ENCODE measurements at regions not wholly inside any gene's neighbourhood (a gene's known extent, or its start where the extent isn't known, plus 50 kb on each side); places are given as distances from the start of the nearest gene placed in this dataset.

GRCh38 chr9:108039493-108039892, 549.9 kb upstream of the KLF4 start:
- TF ChIP-seq CTCF (optimal IDR thresholded peaks at IDR 0.05 in 1 of 3, IDR thresholded peaks at IDR 0.05 in 1 of 3, conservative IDR thresholded peaks at IDR 0.05 in 1 of 3; ENCODE audit: extremely low read depth in 1 of 3, insufficient read depth in 2 of 3, low read length in 3 of 3) (no peak), EZH2 (IDR thresholded peaks at IDR 0.05; ENCODE audit: low read length) (no peak)

All from keratinocyte (primary cell).